Ishikawa (cell line): ENCODE measurements at regions not wholly inside any gene's neighbourhood (a gene's known extent, or its start where the extent isn't known, plus 50 kb on each side); places are given as distances from the start of the nearest gene placed in this dataset.

Source experiments
- FOXM1 ChIP-seq: IDR thresholded peaks from 2 replicates; pipeline ENCODE4 v1.6.1; 2012; ENCODE audit warnings: low read depth, borderline replicate concordance
- RAD21 ChIP-seq: IDR thresholded peaks from 2 replicates; pipeline ENCODE4 v1.6.1; 2012; ENCODE audit warnings: low read depth
- TAF1 ChIP-seq: IDR thresholded peaks from 2 replicates; pipeline ENCODE4 v1.6.1; 2012; ENCODE audit warnings: low read depth, mild to moderate bottlenecking

- no peak for TF ChIP-seq TAF1
- TF ChIP-seq RAD21 = peak; percentile 42
- TF ChIP-seq FOXM1 = no peak
Measured at GRCh38 chr10:61606959-61607907, 55.5 kb upstream of the CABCOCO1 start.
